PC-3 (cell line): ENCODE measurements at regions not wholly inside any gene's neighbourhood (a gene's known extent, or its start where the extent isn't known, plus 50 kb on each side); places are given as distances from the start of the nearest gene placed in this dataset.

ENCODE experiments used
- CTCF ChIP-seq: fragments of 300-600 bp; sonication (generic); conservative IDR thresholded peaks from 2 replicates; pipeline ENCODE4 v1.5.1; 2017; ENCODE audit warnings: antibody characterized with exemption, low read depth, mild to moderate bottlenecking, low read length
- EZH2 ChIP-seq: fragments of 300-600 bp; sonication (generic); IDR thresholded peaks from one replicate; pipeline ENCODE4 v1.6.1; 2017; ENCODE audit warnings: antibody characterized with exemption, mild to moderate bottlenecking, low read length; ENCODE audit not compliant: unreplicated experiment
- EZH2phosphoT487 ChIP-seq: fragments of 300-600 bp; sonication (generic); IDR thresholded peaks from 2 replicates; pipeline ENCODE4 v1.6.1; 2018; ENCODE audit warnings: mild to moderate bottlenecking, antibody characterized with exemption, low read length, borderline replicate concordance

GRCh38 chr4:106607558-106607957 is 239.0 kb upstream of the GIMD1 start:
- TF ChIP-seq EZH2phosphoT487 (no peak), CTCF (no peak), EZH2 (no peak)
